ENCODE measurements at regions not wholly inside any gene's neighbourhood (a gene's known extent, or its start where the extent isn't known, plus 50 kb on each side); places are given as distances from the start of the nearest gene placed in this dataset.

GRCh38 chr21:29477941-29478340 is 179.2 kb downstream of the BACH1 start:
- H3K4me1 ChIP-seq = no peaks in the 10 kb centered on the region
- H3K9me3 ChIP-seq = no peaks in the 10 kb centered on the region
- H3K27ac ChIP-seq = no peak overlapping the region
- no peaks in the 10 kb centered on the region for H3K36me3 ChIP-seq
- ATAC-seq = no peak
- WGBS, 2 donors (ENCODE audit: low coverage in 1 of 2) = 80 to 82% methylated on average over 2 to 5 of the region's 5 CpGs
- H3K4me3 ChIP-seq = no peak overlapping the region
- no peaks in the 10 kb centered on the region for H3K27me3 ChIP-seq
- TF ChIP-seq EP300 (IDR thresholded peaks at IDR 0.05) (no peak), POLR2AphosphoS5 (IDR thresholded peaks at IDR 0.05) (no peak), POLR2A (IDR thresholded peaks at IDR 0.05) (no peak)
- TF ChIP-seq, protein P1, sequence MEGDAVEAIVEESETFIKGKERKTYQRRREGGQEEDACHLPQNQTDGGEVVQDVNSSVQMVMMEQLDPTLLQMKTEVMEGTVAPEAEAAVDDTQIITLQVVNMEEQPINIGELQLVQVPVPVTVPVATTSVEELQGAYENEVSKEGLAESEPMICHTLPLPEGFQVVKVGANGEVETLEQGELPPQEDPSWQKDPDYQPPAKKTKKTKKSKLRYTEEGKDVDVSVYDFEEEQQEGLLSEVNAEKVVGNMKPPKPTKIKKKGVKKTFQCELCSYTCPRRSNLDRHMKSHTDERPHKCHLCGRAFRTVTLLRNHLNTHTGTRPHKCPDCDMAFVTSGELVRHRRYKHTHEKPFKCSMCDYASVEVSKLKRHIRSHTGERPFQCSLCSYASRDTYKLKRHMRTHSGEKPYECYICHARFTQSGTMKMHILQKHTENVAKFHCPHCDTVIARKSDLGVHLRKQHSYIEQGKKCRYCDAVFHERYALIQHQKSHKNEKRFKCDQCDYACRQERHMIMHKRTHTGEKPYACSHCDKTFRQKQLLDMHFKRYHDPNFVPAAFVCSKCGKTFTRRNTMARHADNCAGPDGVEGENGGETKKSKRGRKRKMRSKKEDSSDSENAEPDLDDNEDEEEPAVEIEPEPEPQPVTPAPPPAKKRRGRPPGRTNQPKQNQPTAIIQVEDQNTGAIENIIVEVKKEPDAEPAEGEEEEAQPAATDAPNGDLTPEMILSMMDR (IDR thresholded peaks at IDR 0.05) = no peak

- WGBS, 2 donors (ENCODE audit: low coverage in 1 of 2) = 89 to 98% methylated on average over 4 to 5 of the region's 5 CpGs
- ATAC-seq = no peak
- H3K4me1 ChIP-seq = no peaks in the 10 kb centered on the region
- H3K9me3 ChIP-seq = no peaks in the 10 kb centered on the region
- H3K36me3 ChIP-seq = no peaks in the 10 kb centered on the region
- no peak overlapping the region for H3K27ac ChIP-seq
- H3K27me3 ChIP-seq = no peaks in the 10 kb centered on the region
- TF ChIP-seq EP300 (IDR thresholded peaks at IDR 0.05) (no peak), POLR2AphosphoS5 (IDR thresholded peaks at IDR 0.05) (no peak), POLR2A (IDR thresholded peaks at IDR 0.05) (no peak)
- TF ChIP-seq, protein P1 (IDR thresholded peaks at IDR 0.05) = no peak
- no peak overlapping the region for H3K4me3 ChIP-seq
Measured at GRCh38 chr21:29481081-29481480, 182.4 kb downstream of the BACH1 start.

GRCh38 chr21:29481641-29482040 is 182.9 kb downstream of the BACH1 start:
- TF ChIP-seq EP300 (IDR thresholded peaks at IDR 0.05) (no peak), POLR2AphosphoS5 (IDR thresholded peaks at IDR 0.05) (no peak)
- no peaks in the 10 kb centered on the region for H3K4me1 ChIP-seq
- no peaks in the 10 kb centered on the region for H3K9me3 ChIP-seq
- no peak for ATAC-seq
- H3K4me3 ChIP-seq = no peak overlapping the region
- 100% methylated on average over 2 of the region's 2 CpGs; no CpG with 5 or more reads in 1 of the 2 donors for WGBS, 2 donors (ENCODE audit: low coverage in 1 of 2)
- no peaks in the 10 kb centered on the region for H3K36me3 ChIP-seq
- no peak overlapping the region for H3K27ac ChIP-seq
- no peaks in the 10 kb centered on the region for H3K27me3 ChIP-seq

DNA sequence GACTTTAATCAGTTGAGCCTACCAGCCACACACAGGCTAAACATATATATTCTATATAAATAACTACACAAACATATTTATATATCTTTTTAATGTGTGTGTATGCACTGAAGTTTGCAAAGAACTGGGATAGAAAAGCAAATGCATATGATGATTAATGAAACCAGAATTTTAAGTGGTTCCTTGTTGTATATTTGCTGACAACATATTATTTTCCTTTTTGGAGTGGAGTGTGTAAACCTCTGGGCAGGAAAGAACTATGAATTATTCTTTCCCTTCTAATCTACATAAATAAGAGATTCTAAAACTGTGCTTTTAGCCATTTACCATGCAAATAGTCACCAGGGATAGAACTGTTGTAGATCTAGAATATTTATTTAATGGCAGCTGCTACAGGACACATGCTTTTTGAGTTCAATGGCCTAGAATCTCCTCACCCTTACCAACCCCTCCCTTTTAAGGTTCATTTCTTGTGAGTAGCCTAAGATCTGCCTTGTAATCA is 187.6 kb downstream of the BACH1 start:
- no peak for TF ChIP-seq POLR2AphosphoS5 (IDR thresholded peaks at IDR 0.05)
- no peak for TF ChIP-seq POLR2A (IDR thresholded peaks at IDR 0.05)
- no peak for TF ChIP-seq EP300 (IDR thresholded peaks at IDR 0.05)
- TF ChIP-seq, protein P1 (IDR thresholded peaks at IDR 0.05) = no peak
- Histone ChIP-seq H3K27me3 (no peaks in the 10 kb centered on the region), H3K9me3 (no peaks in the 10 kb centered on the region), H3K27ac (no peak overlapping the region), H3K36me3 (no peaks in the 10 kb centered on the region), H3K4me1 (no peaks in the 10 kb centered on the region), H3K4me3 (no peak overlapping the region)
- no peak for ATAC-seq
